Testis (tissue), 2 donors: ENCODE measurements at regions not wholly inside any gene's neighbourhood (a gene's known extent, or its start where the extent isn't known, plus 50 kb on each side); places are given as distances from the start of the nearest gene placed in this dataset.

Experiments
- CTCF ChIP-seq, 3 experiments: fragments of 450-650 bp in 2 of 3; fragments of 200-600 bp in 1 of 3; sonication (generic) in 1 of 3; IDR thresholded peaks; one replicate each; pipeline ENCODE4 v1.5.1; 2016 to 2019; ENCODE audit warnings: antibody characterized with exemption in 3 of 3, mild to moderate bottlenecking in 2 of 3, moderate library complexity in 1 of 3
- POLR2A ChIP-seq: fragments of 450-650 bp; IDR thresholded peaks from one replicate; pipeline ENCODE4 v1.6.1; 2017; ENCODE audit warnings: antibody characterized with exemption, mild to moderate bottlenecking, moderate library complexity

GRCh38 chr4:27119239-27119638 is 258.6 kb downstream of the STIM2 start:
- TF ChIP-seq CTCF (IDR thresholded peaks at IDR 0.05) (no peak), POLR2A (no peak)
